Spleen (tissue), 11 donors: ENCODE measurements at regions not wholly inside any gene's neighbourhood (a gene's known extent, or its start where the extent isn't known, plus 50 kb on each side); places are given as distances from the start of the nearest gene placed in this dataset.

Experiments
- DNase-seq: peaks from one replicate; pipeline ENCODE4 v3.0.0-alpha.2; 2020
- H3K27ac ChIP-seq, 8 donors: fragments of 200-600 bp; sonication (generic) in 7 of 8; 1 replicate in 4 of 8; 2 replicates in 4 of 8; pipeline versions ENCODE4 v1.5.0 to v1.8.0; 2016 to 2021; ENCODE audit warnings: inconsistent platforms in 4 of 8, mild to moderate bottlenecking in 4 of 8, moderate library complexity in 1 of 8
- H3K27me3 ChIP-seq, 7 donors: fragments of 200-600 bp; sonication (generic) in 6 of 7; replicated peaks in 1 of 7; 1 replicate in 4 of 7; 2 replicates in 3 of 7; pipeline versions ENCODE4 v1.5.0 to v1.8.0; 2016 to 2021; ENCODE audit warnings: inconsistent platforms in 3 of 7, mild to moderate bottlenecking in 1 of 7
- H3K36me3 ChIP-seq, 6 donors: fragments of 200-600 bp; sonication (generic) in 5 of 6; 1 replicate in 4 of 6; 2 replicates in 2 of 6; pipeline versions ENCODE4 v1.5.0 to v1.8.0; 2016 to 2021; ENCODE audit warnings: inconsistent platforms in 2 of 6
- H3K4me1 ChIP-seq, 6 donors: fragments of 200-600 bp; sonication (generic) in 5 of 6; 1 replicate in 3 of 6; 2 replicates in 3 of 6; pipeline versions ENCODE4 v1.5.0 to v1.8.0; 2016 to 2021; ENCODE audit warnings: inconsistent platforms in 3 of 6
- H3K4me3 ChIP-seq, 8 donors: fragments of 200-600 bp; sonication (generic) in 7 of 8; 1 replicate in 4 of 8; 2 replicates in 4 of 8; pipeline versions ENCODE4 v1.5.0 to v1.8.0; 2016 to 2021; ENCODE audit warnings: inconsistent platforms in 4 of 8, mild to moderate bottlenecking in 4 of 8, moderate library complexity in 2 of 8
- H3K9me3 ChIP-seq, 8 donors: fragments of 200-600 bp; sonication (generic) in 7 of 8; 1 replicate in 4 of 8; 2 replicates in 4 of 8; pipeline versions ENCODE4 v1.5.0 to v1.8.0; 2016 to 2021; ENCODE audit warnings: inconsistent platforms in 4 of 8
- CTCF ChIP-seq, 11 experiments: fragments of 200-600 bp in 7 of 11; fragments of 450-650 bp in 4 of 11; sonication (generic) in 4 of 11; IDR thresholded peaks in 8 of 11; conservative IDR thresholded peaks in 3 of 11; 1 replicate in 7 of 11; 2 replicates in 4 of 11; pipeline versions ENCODE4 v1.4.0 to v1.8.0; 2016 to 2021; ENCODE audit warnings: antibody characterized with exemption in 11 of 11, inconsistent platforms in 4 of 11, mild to moderate bottlenecking in 1 of 11
- POLR2A ChIP-seq, 3 donors: fragments of 450-650 bp; IDR thresholded peaks; one replicate each; pipeline ENCODE4 v1.5.1; 2017; ENCODE audit warnings: antibody characterized with exemption in 3 of 3, mild to moderate bottlenecking in 1 of 3
- POLR2AphosphoS5 ChIP-seq, 3 donors: sonication (generic); formaldehyde crosslinking; IDR thresholded peaks; one replicate each; pipeline ENCODE4 v1.5.1; 2017; ENCODE audit warnings: antibody characterized with exemption in 3 of 3
- WGBS, 5 donors: extraction: QIAGEN DNeasy Blood & Tissue Kit in 3 of 5; methylation state at CpG; one replicate each; pipeline versions ENCODE4 v1.1.5 to v1.1.7; 2013 to 2018; 5-methylcytosine and 5-hydroxymethylcytosine counted together
- intact Hi-C: fragments of 100-400 bp; cut with DNase I; formaldehyde crosslinking; loops from one replicate; pipeline ENCODE4 v1.15.0; 2023; ENCODE audit warnings: low total_unique reads
- donor health status: healthy with polysubstance abuse.
- donor health status: DM: no; HTN: no; CAD: no; lungs with moderate emphysema.
- donor health status: DM: no; HTN: no; CAD: no.
- donor health status: Bipolar disorder and iron deficiency.
- donor health status: healthy.
- donor health status: DM: no; HTN: no; CAD: no.
- donor health status: DM: yes; HTN: yes; CAD: no.

- peaks cover 0 to 4% (median 0%) of the 10 kb centered on the region in 8 donors for H3K9me3 ChIP-seq
- no peak for TF ChIP-seq POLR2A (IDR thresholded peaks at IDR 0.05)
- no peak for TF ChIP-seq CTCF (IDR thresholded peaks at IDR 0.05 in 8 of 11, conservative IDR thresholded peaks at IDR 0.05 in 3 of 11)
- TF ChIP-seq POLR2AphosphoS5 (IDR thresholded peaks at IDR 0.05) = no peak
- H3K36me3 ChIP-seq = no peaks in the 10 kb centered on the region
- H3K4me3 ChIP-seq = no peak overlapping the region
- H3K4me1 ChIP-seq = peaks cover 0 to 6% (median 0%) of the 10 kb centered on the region in 6 donors
- H3K27ac ChIP-seq = no peak overlapping the region
- WGBS, 5 donors = 46 to 62% (median 48%) methylated on average over 5 of the region's 5 CpGs
- H3K27me3 ChIP-seq = no peaks in the 10 kb centered on the region
- intact Hi-C loops = no loop called here
- no peak for DNase-seq
Observed at GRCh38 chr14:83257466-83258439, 1724.1 kb upstream of the SEL1L start.

- no peaks in the 10 kb centered on the region for H3K36me3 ChIP-seq
- H3K27me3 ChIP-seq = no peaks in the 10 kb centered on the region
- peak overlapping the region in 1 of 8 donors; percentile 45 for H3K27ac ChIP-seq
- intact Hi-C loops = no loop called here
- H3K4me1 ChIP-seq = peaks cover 0 to 6% (median 0%) of the 10 kb centered on the region in 6 donors
- H3K9me3 ChIP-seq = peaks cover 0 to 5% (median 0%) of the 10 kb centered on the region in 8 donors
- no peak overlapping the region for H3K4me3 ChIP-seq
- WGBS, 5 donors = 68 to 77% (median 71%) methylated on average over 3 of the region's 3 CpGs
- no peak for TF ChIP-seq POLR2AphosphoS5 (IDR thresholded peaks at IDR 0.05)
- TF ChIP-seq CTCF (IDR thresholded peaks at IDR 0.05 in 8 of 11, conservative IDR thresholded peaks at IDR 0.05 in 3 of 11) = no peak
- TF ChIP-seq POLR2A (IDR thresholded peaks at IDR 0.05) = no peak
- no peak for DNase-seq
Observed at GRCh38 chr14:83260751-83261150, 1727.1 kb upstream of the SEL1L start.

GRCh38 chr14:83269583-83269982 is 1735.9 kb upstream of the SEL1L start:
- peaks cover 0 to 5% (median 0%) of the 10 kb centered on the region in 8 donors for H3K9me3 ChIP-seq
- no peak overlapping the region for H3K4me3 ChIP-seq
- no peak for TF ChIP-seq CTCF (IDR thresholded peaks at IDR 0.05 in 8 of 11, conservative IDR thresholded peaks at IDR 0.05 in 3 of 11)
- TF ChIP-seq POLR2A (IDR thresholded peaks at IDR 0.05) = no peak
- no peak for TF ChIP-seq POLR2AphosphoS5 (IDR thresholded peaks at IDR 0.05)
- no peak for DNase-seq
- no peaks in the 10 kb centered on the region for H3K36me3 ChIP-seq
- intact Hi-C loops = no loop called here
- no peaks in the 10 kb centered on the region for H3K4me1 ChIP-seq
- no peak overlapping the region for H3K27ac ChIP-seq
- no peaks in the 10 kb centered on the region for H3K27me3 ChIP-seq
- WGBS, 5 donors = 63 to 90% (median 74%) methylated on average over 3 of the region's 3 CpGs

- no peaks in the 10 kb centered on the region for H3K27me3 ChIP-seq
- TF ChIP-seq CTCF (IDR thresholded peaks at IDR 0.05 in 8 of 11, conservative IDR thresholded peaks at IDR 0.05 in 3 of 11) (no peak), POLR2AphosphoS5 (IDR thresholded peaks at IDR 0.05) (no peak), POLR2A (IDR thresholded peaks at IDR 0.05) (no peak)
- no peak for DNase-seq
- H3K27ac ChIP-seq = no peak overlapping the region
- intact Hi-C loops = no loop called here
- 65 to 82% (median 69%) methylated on average over 2 of the region's 2 CpGs for WGBS, 5 donors
- no peaks in the 10 kb centered on the region for H3K36me3 ChIP-seq
- H3K9me3 ChIP-seq = peaks cover 0 to 5% (median 0%) of the 10 kb centered on the region in 8 donors
- no peaks in the 10 kb centered on the region for H3K4me1 ChIP-seq
- no peak overlapping the region for H3K4me3 ChIP-seq
Observed at GRCh38 chr14:83271663-83272062, 1738.0 kb upstream of the SEL1L start.
